Lung (tissue), 11 donors: ENCODE measurements at regions not wholly inside any gene's neighbourhood (a gene's known extent, or its start where the extent isn't known, plus 50 kb on each side); places are given as distances from the start of the nearest gene placed in this dataset.

Source experiments
- ATAC-seq: fragments of 200-7000 bp; cut with Tn5 transposase; one replicate; pipeline ENCODE4 v1.9.1; 2020; ENCODE audit warnings: moderate number of reproducible peaks; ENCODE audit not compliant: insufficient read depth, low FRiP score
- DNase-seq, 3 donors: peaks; one replicate each; pipeline ENCODE4 v3.0.0-alpha.2; 2013 to 2017
- H3K27ac ChIP-seq, 2 donors: one replicate each; pipeline ENCODE4 v1.5.1; 2013; ENCODE audit warnings: mild to moderate bottlenecking in 2 of 2, moderate library complexity in 2 of 2, control low read depth in 1 of 2, inconsistent platforms in 1 of 2, low read depth in 1 of 2, low read length in 1 of 2
- H3K27me3 ChIP-seq, 3 donors: one replicate each; pipeline ENCODE4 v1.5.1; 2013; ENCODE audit warnings: low read length in 2 of 3; ENCODE audit not compliant: control insufficient read depth in 3 of 3, insufficient read depth in 3 of 3
- H3K36me3 ChIP-seq, 4 donors: one replicate each; pipeline ENCODE4 v1.5.1; 2013; ENCODE audit warnings: low read length in 4 of 4, mild to moderate bottlenecking in 1 of 4, moderate library complexity in 1 of 4; ENCODE audit not compliant: control insufficient read depth in 4 of 4, insufficient read depth in 4 of 4
- H3K4me1 ChIP-seq, 5 donors: one replicate each; pipeline ENCODE4 v1.5.1; 2013; ENCODE audit warnings: low read length in 5 of 5, mild to moderate bottlenecking in 2 of 5, moderate library complexity in 1 of 5; ENCODE audit not compliant: control insufficient read depth in 5 of 5, insufficient read depth in 5 of 5
- H3K4me3 ChIP-seq: one replicate; pipeline ENCODE4 v1.5.1; 2013; ENCODE audit warnings: mild to moderate bottlenecking, control low read depth, moderate library complexity
- H3K9ac ChIP-seq, 2 donors: one replicate each; pipeline ENCODE4 v1.5.1; 2013; ENCODE audit warnings: low read length in 2 of 2, control low read depth in 1 of 2; ENCODE audit not compliant: insufficient read depth in 1 of 2
- H3K9me3 ChIP-seq, 4 donors: one replicate each; pipeline ENCODE4 v1.5.1; 2013; ENCODE audit warnings: low read length in 3 of 4, mild to moderate bottlenecking in 1 of 4, moderate library complexity in 1 of 4; ENCODE audit not compliant: control insufficient read depth in 4 of 4, insufficient read depth in 3 of 4
- WGBS, 2 donors: extraction: QIAGEN DNeasy Blood & Tissue Kit; methylation state at CpG; one replicate each; pipeline ENCODE4 v1.1.7; 2013; 5-methylcytosine and 5-hydroxymethylcytosine counted together
- TF ChIP-seq, protein P1 (sequence below): IDR thresholded peaks from 2 replicates; pipeline ENCODE4 v1.5.1; 2012; ENCODE audit warnings: mild to moderate bottlenecking; ENCODE audit errors: control extremely low read depth, extremely low read depth
- donor health status: control.
- donor health status: control.
- donor health status: Bipolar disorder and iron deficiency.
- donor health status: healthy.
- donor health status: DM: yes; HTN: yes; CAD: no.

DNA sequence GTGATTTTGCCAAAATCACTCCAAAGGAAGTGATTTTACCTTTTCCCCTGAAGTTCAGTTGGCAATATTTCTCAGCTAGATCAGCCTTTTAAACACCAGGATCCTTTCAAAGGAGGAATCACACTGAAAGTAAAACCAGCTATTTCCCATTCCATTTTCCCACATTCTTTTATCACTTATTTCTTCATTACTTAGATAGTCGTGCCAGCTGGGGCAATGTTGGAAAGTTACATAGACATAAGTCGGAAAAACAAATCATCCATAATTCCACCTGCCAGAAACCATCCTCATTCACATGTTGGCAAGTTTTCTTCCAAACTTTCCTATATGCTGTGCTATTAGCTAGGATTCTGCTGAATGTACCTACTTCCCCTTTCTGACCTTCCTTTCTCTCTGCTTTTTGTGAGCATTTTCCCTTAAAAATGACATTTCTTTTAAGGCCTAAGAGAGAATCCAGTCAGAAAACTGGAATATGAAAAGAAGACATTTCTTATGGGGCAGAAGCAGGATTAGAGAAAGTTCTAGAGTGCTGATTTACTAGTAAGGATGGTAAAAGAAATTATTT, 170.0 kb upstream of the STK17B start:
- ATAC-seq: no peak
- no peak overlapping the region for H3K4me3 ChIP-seq
- H3K9me3 ChIP-seq: no peaks in the 10 kb centered on the region
- TF ChIP-seq, protein P1, sequence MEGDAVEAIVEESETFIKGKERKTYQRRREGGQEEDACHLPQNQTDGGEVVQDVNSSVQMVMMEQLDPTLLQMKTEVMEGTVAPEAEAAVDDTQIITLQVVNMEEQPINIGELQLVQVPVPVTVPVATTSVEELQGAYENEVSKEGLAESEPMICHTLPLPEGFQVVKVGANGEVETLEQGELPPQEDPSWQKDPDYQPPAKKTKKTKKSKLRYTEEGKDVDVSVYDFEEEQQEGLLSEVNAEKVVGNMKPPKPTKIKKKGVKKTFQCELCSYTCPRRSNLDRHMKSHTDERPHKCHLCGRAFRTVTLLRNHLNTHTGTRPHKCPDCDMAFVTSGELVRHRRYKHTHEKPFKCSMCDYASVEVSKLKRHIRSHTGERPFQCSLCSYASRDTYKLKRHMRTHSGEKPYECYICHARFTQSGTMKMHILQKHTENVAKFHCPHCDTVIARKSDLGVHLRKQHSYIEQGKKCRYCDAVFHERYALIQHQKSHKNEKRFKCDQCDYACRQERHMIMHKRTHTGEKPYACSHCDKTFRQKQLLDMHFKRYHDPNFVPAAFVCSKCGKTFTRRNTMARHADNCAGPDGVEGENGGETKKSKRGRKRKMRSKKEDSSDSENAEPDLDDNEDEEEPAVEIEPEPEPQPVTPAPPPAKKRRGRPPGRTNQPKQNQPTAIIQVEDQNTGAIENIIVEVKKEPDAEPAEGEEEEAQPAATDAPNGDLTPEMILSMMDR: no peak
- H3K9ac ChIP-seq: no peak overlapping the region
- peaks cover 0 to 9% (median 0%) of the 10 kb centered on the region in 5 donors for H3K4me1 ChIP-seq
- H3K27me3 ChIP-seq: no peaks in the 10 kb centered on the region
- no peaks in the 10 kb centered on the region for H3K36me3 ChIP-seq
- whole genome bisulfite sequencing, 2 donors: 69 to 70% methylated on average over 2 of the region's 2 CpGs
- DNase-seq: no peak
- no peak overlapping the region for H3K27ac ChIP-seq

DNA sequence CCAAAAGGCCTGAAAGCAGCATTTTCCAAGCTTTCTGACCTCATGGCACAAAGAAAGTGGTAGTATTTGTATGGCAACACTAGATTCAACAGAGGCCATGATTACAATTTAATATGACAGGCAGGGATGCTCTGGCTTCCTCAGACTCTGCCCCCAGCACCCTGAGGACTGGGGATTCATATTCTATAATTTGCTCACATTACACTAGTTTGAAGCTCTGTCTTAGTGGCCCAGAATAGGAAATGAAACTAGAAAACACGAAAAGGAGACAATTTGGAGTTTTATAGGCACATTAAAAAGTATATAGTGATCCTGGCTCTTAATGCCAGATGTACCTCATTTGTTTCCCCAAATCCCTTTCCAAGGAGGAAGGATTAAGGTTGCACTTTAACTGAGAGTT, 173.0 kb upstream of the STK17B start:
- no peak for DNase-seq
- ATAC-seq: no peak
- no peak overlapping the region for H3K4me3 ChIP-seq
- H3K27me3 ChIP-seq: no peaks in the 10 kb centered on the region
- 67 to 74% methylated on average over 1 of the region's 1 CpG for WGBS, 2 donors
- H3K4me1 ChIP-seq: peaks cover 0 to 6% (median 0%) of the 10 kb centered on the region in 5 donors
- no peaks in the 10 kb centered on the region for H3K36me3 ChIP-seq
- TF ChIP-seq, protein P1: no peak
- no peak overlapping the region for H3K9ac ChIP-seq
- H3K9me3 ChIP-seq: no peaks in the 10 kb centered on the region
- H3K27ac ChIP-seq: no peak overlapping the region

DNA sequence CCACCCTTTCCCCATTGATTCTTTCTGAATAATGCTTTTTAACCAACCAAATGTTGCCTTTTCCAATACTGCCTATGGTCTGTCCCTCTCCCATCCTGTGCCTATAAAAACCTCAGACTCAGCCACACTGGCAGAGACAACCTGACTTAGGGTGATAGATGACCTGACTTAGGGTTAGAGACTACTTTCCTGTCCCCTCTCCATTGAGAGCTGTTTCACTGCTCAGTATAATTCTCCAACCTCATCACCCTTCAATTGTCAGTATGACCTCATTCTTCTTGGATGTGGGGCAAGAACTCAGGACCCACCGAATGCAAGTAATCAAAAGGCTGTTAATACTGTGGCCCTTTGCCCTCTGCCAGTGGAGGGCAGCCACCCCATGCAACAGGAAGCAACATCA, 182.3 kb upstream of the STK17B start:
- TF ChIP-seq, protein P1: no peak
- H3K27ac ChIP-seq: no peak overlapping the region
- DNase-seq (no peak), ATAC-seq (no peak)
- peaks cover 0 to 1% (median 0%) of the 10 kb centered on the region in 4 donors for H3K36me3 ChIP-seq
- no peak overlapping the region for H3K4me3 ChIP-seq
- no peaks in the 10 kb centered on the region for H3K27me3 ChIP-seq
- peaks cover 0 to 7% (median 0%) of the 10 kb centered on the region in 5 donors for H3K4me1 ChIP-seq
- 43 to 91% methylated on average over 1 of the region's 1 CpG for WGBS, 2 donors
- peaks cover 0 to 5% (median 2%) of the 10 kb centered on the region in 4 donors for H3K9me3 ChIP-seq
- no peak overlapping the region for H3K9ac ChIP-seq

DNA sequence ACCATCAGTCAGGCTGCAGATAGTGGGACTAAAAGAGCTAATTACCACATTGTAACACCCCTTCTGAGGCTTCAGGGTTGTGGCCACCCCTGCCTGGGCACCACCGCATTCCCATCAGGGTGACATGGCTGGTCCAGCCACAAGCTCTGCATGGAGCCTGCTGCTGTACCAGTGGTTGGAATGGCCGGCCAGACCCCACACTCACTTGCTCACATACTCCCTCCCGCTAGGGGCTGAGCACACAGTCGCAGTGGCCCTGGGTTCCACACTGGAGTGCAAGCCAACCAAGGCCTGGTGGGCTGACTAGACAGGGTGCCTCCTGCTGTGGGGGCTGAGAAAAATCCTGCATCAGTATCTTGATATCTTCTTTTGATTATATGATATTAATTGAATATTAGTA, 182.8 kb upstream of the STK17B start:
- no peak for ATAC-seq

More for the DNA sequence above, 182.8 kb upstream of the STK17B start:
- no peak overlapping the region for H3K4me3 ChIP-seq
- H3K36me3 ChIP-seq: peaks cover 0 to 1% (median 0%) of the 10 kb centered on the region in 4 donors
- 96 to 98% methylated on average over 4 of the region's 4 CpGs for WGBS, 2 donors
- no peak overlapping the region for H3K9ac ChIP-seq
- DNase-seq: no peak
- no peaks in the 10 kb centered on the region for H3K27me3 ChIP-seq
- TF ChIP-seq, protein P1: no peak
- H3K27ac ChIP-seq: no peak overlapping the region
- peaks cover 0 to 5% (median 2%) of the 10 kb centered on the region in 4 donors for H3K9me3 ChIP-seq
- peaks cover 0 to 7% (median 0%) of the 10 kb centered on the region in 5 donors for H3K4me1 ChIP-seq
